ENCODE measurements at regions not wholly inside any gene's neighbourhood (a gene's known extent, or its start where the extent isn't known, plus 50 kb on each side); places are given as distances from the start of the nearest gene placed in this dataset.
"Not testable (repeated sequence)": the region's sequence is repeated elsewhere in the genome, so short reads cannot be mapped to it uniquely, and the experiment has no call there.

DNA sequence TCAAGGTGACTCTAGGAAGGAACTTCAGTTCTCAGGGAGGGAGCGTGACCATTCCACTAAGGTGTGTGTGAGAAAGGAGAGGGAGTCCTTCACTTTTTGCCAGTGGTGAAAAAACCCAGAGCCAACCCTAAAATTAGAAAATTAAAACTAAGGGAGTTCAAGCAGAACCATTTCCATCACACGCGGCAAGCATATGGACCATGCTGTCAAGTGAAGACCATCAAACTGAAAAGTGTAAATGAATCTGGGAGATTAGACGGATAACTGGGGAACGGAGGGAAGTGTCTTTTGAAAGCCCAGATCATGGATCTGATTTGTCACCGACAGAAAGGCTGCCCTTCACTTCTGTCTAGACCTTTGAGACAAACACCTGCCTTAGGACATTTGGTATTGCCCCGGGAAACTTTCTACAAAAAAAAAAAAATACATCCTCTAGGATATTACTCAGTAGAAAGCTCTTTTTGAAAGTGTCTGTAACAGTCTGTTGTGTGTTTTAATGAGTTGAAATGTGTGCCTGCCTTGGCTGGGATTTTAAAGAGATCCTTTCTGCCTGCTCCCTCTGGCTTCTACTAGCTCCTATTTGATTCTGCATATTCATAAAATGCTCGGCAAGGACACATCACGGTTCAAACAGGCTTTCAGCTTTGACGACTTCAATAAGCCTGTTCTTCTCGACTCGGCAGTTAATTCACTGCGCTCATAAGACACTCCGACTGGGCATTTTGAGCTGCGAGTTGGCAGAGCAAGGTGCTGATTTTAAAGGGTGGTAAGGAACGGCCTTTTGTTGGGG lies 81.4 kb upstream of the ERCC4 start:
- H3K4me3 Mint-ChIP-seq, result no peak overlapping the region
- no peaks in the 10 kb centered on the region for H3K4me1 Mint-ChIP-seq
- H3K27me3 Mint-ChIP-seq (ENCODE audit: low read depth, poor library complexity), result no peaks in the 10 kb centered on the region
- H3K36me3 Mint-ChIP-seq (ENCODE audit: low read depth), result no peaks in the 10 kb centered on the region
- no peak for DNase-seq
- TF ChIP-seq, protein P1, sequence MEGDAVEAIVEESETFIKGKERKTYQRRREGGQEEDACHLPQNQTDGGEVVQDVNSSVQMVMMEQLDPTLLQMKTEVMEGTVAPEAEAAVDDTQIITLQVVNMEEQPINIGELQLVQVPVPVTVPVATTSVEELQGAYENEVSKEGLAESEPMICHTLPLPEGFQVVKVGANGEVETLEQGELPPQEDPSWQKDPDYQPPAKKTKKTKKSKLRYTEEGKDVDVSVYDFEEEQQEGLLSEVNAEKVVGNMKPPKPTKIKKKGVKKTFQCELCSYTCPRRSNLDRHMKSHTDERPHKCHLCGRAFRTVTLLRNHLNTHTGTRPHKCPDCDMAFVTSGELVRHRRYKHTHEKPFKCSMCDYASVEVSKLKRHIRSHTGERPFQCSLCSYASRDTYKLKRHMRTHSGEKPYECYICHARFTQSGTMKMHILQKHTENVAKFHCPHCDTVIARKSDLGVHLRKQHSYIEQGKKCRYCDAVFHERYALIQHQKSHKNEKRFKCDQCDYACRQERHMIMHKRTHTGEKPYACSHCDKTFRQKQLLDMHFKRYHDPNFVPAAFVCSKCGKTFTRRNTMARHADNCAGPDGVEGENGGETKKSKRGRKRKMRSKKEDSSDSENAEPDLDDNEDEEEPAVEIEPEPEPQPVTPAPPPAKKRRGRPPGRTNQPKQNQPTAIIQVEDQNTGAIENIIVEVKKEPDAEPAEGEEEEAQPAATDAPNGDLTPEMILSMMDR (IDR thresholded peaks at IDR 0.05), result no peak
- H3K9me3 Mint-ChIP-seq, result no peaks in the 10 kb centered on the region
- H3K27ac Mint-ChIP-seq, result no peak overlapping the region

DNA sequence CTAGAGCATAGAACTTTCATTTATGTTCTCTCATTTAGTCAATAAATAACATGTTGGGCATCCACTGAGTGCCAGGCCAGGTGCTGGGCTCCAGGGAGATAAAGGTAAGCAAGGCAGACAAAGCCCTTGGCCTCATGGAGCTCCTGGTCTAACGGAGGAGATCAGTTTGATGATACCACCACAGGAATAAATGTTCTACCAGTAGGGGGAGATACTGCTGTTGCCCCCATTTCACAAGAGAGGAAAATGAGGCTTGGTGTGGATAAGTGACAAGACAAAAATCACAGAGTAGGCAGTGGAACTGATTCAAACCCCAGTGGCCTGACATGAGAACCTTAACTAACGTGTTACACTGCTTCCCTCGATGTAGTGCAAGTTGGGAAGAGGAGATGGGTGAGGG lies 80.4 kb upstream of the ERCC4 start:
- Mint-ChIP-seq H3K4me3 (no peak overlapping the region), H3K4me1 (no peaks in the 10 kb centered on the region), H3K27me3 (ENCODE audit: low read depth, poor library complexity) (no peaks in the 10 kb centered on the region), H3K36me3 (ENCODE audit: low read depth) (no peaks in the 10 kb centered on the region), H3K9me3 (no peaks in the 10 kb centered on the region), H3K27ac (no peak overlapping the region)
- DNase-seq, result no peak
- TF ChIP-seq, protein P1 (IDR thresholded peaks at IDR 0.05), result no peak

DNA sequence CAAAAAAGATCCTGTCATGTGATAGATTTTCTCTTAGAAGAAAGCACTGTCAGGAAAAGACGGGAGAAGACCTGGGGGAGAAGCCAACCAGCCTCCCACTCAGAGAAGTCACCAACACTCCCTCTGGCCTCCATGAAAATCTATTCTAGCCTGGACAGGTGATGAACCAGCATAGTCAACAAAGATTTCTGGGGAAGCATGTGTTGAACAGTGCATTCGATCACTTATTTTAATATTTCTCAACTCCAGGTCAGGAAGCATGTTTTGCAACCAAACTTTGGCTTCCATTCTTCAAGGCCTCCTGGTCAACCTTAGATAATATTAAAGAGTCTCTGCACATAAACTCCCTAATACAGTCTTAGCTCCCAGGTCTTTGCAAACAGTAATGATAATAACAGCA lies 74.7 kb upstream of the ERCC4 start:
- peaks cover 11% of the 10 kb centered on the region for H3K27me3 Mint-ChIP-seq (ENCODE audit: low read depth, poor library complexity)
- H3K9me3 Mint-ChIP-seq, result no peaks in the 10 kb centered on the region
- no peak overlapping the region for H3K27ac Mint-ChIP-seq
- DNase-seq, result no peak
- TF ChIP-seq, protein P1 (IDR thresholded peaks at IDR 0.05), result no peak
- no peaks in the 10 kb centered on the region for H3K4me1 Mint-ChIP-seq
- no peak overlapping the region for H3K4me3 Mint-ChIP-seq
- H3K36me3 Mint-ChIP-seq (ENCODE audit: low read depth), result no peaks in the 10 kb centered on the region

DNA sequence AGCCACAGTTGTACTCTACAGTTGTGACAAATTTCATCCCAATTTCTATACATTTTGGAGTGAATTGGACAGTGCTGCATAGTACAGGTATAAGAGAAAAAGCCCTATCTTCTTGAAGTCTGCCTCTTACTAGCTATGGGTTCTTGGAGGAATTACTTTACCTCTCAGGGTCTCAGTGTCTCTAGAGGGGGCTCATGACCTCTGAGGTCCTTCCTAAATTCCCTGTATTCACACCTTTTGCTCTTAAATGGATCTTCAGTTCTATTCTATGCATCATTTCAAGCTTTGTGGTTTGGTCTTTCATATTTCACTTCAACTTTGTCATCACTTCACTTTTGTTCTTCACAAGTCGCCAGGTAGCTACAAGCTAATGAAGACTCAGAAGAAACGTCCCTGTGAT lies 71.2 kb upstream of the ERCC4 start:
- DNase-seq, result no peak
- TF ChIP-seq, protein P1 (IDR thresholded peaks at IDR 0.05), result no peak
- no peak overlapping the region for H3K27ac Mint-ChIP-seq
- no peaks in the 10 kb centered on the region for H3K4me1 Mint-ChIP-seq
- peaks cover 17% of the 10 kb centered on the region for H3K27me3 Mint-ChIP-seq (ENCODE audit: low read depth, poor library complexity)
- H3K9me3 Mint-ChIP-seq, result peaks cover 5% of the 10 kb centered on the region
- H3K4me3 Mint-ChIP-seq, result no peak overlapping the region
- H3K36me3 Mint-ChIP-seq (ENCODE audit: low read depth), result no peaks in the 10 kb centered on the region

DNA sequence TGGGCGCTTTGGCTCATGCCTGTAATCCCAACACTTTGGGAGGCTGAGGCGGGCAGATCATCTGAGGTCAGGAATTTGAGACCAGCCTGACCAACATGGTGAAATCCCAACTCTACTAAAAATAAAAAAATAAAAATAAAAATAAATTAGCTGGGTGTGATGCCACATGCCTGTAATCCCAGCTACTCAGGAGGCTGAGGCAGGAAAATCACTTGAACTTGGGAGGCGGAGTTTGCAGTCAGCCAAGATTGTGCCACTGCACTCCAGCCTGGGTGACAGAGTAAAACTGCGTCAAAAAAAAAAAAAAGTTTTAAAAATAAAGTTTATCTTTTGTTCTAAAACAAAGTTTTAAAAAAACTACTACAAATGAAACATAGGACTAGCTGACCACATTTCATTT lies 69.8 kb upstream of the ERCC4 start:
- not testable (repeated sequence) for DNase-seq; H3K4me3 Mint-ChIP-seq; H3K4me1 Mint-ChIP-seq; H3K36me3 Mint-ChIP-seq (ENCODE audit: low read depth); H3K27ac Mint-ChIP-seq; H3K9me3 Mint-ChIP-seq
- H3K27me3 Mint-ChIP-seq (ENCODE audit: low read depth, poor library complexity), result peaks cover 22% of the 10 kb centered on the region

DNA sequence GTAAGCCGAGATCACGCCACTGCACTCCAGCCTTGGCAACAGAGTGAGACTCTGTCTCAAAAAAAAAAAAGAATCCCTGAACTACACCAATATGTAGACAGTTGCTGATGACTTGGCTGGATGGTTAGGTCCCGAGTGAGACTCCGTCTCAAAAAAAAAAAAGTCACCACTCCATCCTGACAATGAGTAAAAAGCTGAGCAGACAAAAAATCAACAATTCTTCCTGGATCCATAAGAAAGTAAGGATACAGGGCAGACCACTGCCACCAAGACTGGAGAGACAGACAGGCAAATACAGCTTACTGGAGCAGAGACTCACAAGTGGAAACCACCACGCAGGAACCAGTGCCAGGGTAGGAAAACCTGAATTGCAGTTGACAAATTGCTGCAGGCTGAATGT lies 67.1 kb upstream of the ERCC4 start:
- H3K36me3 Mint-ChIP-seq (ENCODE audit: low read depth), result no peaks in the 10 kb centered on the region
- H3K9me3 Mint-ChIP-seq, result peaks cover 5% of the 10 kb centered on the region
- TF ChIP-seq, protein P1 (IDR thresholded peaks at IDR 0.05), result no peak
- H3K27me3 Mint-ChIP-seq (ENCODE audit: low read depth, poor library complexity), result peaks cover 16% of the 10 kb centered on the region
- H3K4me1 Mint-ChIP-seq, result no peaks in the 10 kb centered on the region
- no peak overlapping the region for H3K4me3 Mint-ChIP-seq
- DNase-seq, result no peak
- no peak overlapping the region for H3K27ac Mint-ChIP-seq
